GM19328 (cell line): ENCODE measurements at regions not wholly inside any gene's neighbourhood (a gene's known extent, or its start where the extent isn't known, plus 50 kb on each side); places are given as distances from the start of the nearest gene placed in this dataset.

ENCODE experiments used
- ATAC-seq: cut with Tn5 transposase; IDR thresholded peaks from one replicate; pipeline ENCODE4 v1.9.1; 2021; ENCODE audit warnings: mild to moderate bottlenecking, moderate library complexity; ENCODE audit not compliant: unreplicated experiment

GRCh38 chr2:21915201-21915600 lies 791.4 kb downstream of the TDRD15 start:
- no peak for ATAC-seq

- no peak for ATAC-seq
Measured at GRCh38 chr2:21916934-21917522, 793.3 kb downstream of the TDRD15 start.

- no peak for ATAC-seq
Measured at GRCh38 chr2:21920721-21921120, 797.0 kb downstream of the TDRD15 start.

GRCh38 chr2:21924640-21925285 lies 801.0 kb downstream of the TDRD15 start:
- peak; percentile 73 for ATAC-seq

- ATAC-seq, result no peak
Measured at GRCh38 chr2:21928292-21928691, 804.5 kb downstream of the TDRD15 start.

GRCh38 chr2:21930226-21930625 lies 806.5 kb downstream of the TDRD15 start:
- no peak for ATAC-seq

GRCh38 chr2:21939967-21940366 lies 816.2 kb downstream of the TDRD15 start:
- ATAC-seq, result no peak

- no peak for ATAC-seq
Measured at GRCh38 chr2:21944536-21944935, 820.8 kb downstream of the TDRD15 start.

- no peak for ATAC-seq
Measured at GRCh38 chr2:21945658-21946057, 821.9 kb downstream of the TDRD15 start.

GRCh38 chr2:21947046-21947445 lies 823.3 kb downstream of the TDRD15 start:
- no peak for ATAC-seq

- no peak for ATAC-seq
Measured at GRCh38 chr2:21966139-21966538, 842.4 kb downstream of the TDRD15 start.

- ATAC-seq, result no peak
Measured at GRCh38 chr2:21970971-21971370, 847.2 kb downstream of the TDRD15 start.

- no peak for ATAC-seq
Measured at GRCh38 chr2:21972586-21972985, 848.8 kb downstream of the TDRD15 start.

- ATAC-seq, result no peak
Measured at GRCh38 chr2:21981127-21981526, 857.4 kb downstream of the TDRD15 start.

- no peak for ATAC-seq
Measured at GRCh38 chr2:21993002-21993401, 869.2 kb downstream of the TDRD15 start.

- ATAC-seq, result no peak
Measured at GRCh38 chr2:21996339-21996738, 872.6 kb downstream of the TDRD15 start.

GRCh38 chr2:21999522-21999921 lies 875.8 kb downstream of the TDRD15 start:
- no peak for ATAC-seq

- ATAC-seq, result no peak
Measured at GRCh38 chr2:22002066-22002465, 878.3 kb downstream of the TDRD15 start.

GRCh38 chr2:22003270-22003669 lies 879.5 kb downstream of the TDRD15 start:
- no peak for ATAC-seq

- ATAC-seq, result no peak
Measured at GRCh38 chr2:22011048-22011447, 887.3 kb downstream of the TDRD15 start.

- ATAC-seq, result no peak
Measured at GRCh38 chr2:22020091-22020742, 896.4 kb downstream of the TDRD15 start.

- no peak for ATAC-seq
Measured at GRCh38 chr2:22027345-22028005, 903.7 kb downstream of the TDRD15 start.
